HepG2 (cell line): ENCODE measurements at regions not wholly inside any gene's neighbourhood (a gene's known extent, or its start where the extent isn't known, plus 50 kb on each side); places are given as distances from the start of the nearest gene placed in this dataset.

Experiments used
- HINFP ChIP-seq: sonication (generic); formaldehyde crosslinking; IDR thresholded peaks from 2 replicates; pipeline ENCODE4 v1.4.0; 2020; ENCODE audit warnings: low read depth, mild to moderate bottlenecking, missing genetic modification reagents
- HOMEZ ChIP-seq: IDR thresholded peaks from 2 replicates; pipeline ENCODE4 v1.6.1; 2016; ENCODE audit warnings: low read depth
- PHF5A ChIP-seq: IDR thresholded peaks from one replicate; pipeline ENCODE4 v1.6.1; 2018; ENCODE audit warnings: low read depth, missing genetic modification reagents; ENCODE audit not compliant: unreplicated experiment
- PLRG1 ChIP-seq: fragments of 450-650 bp; conservative IDR thresholded peaks from 2 replicates; pipeline ENCODE4 v1.6.1; 2016
- POLR2A ChIP-seq, 2 experiments: IDR thresholded peaks; 2 replicates each; pipeline ENCODE4 v1.6.1; 2011; ENCODE audit warnings: low read depth in 2 of 2, low read length in 2 of 2, mild to moderate bottlenecking in 1 of 2, moderate library complexity in 1 of 2; ENCODE audit not compliant: insufficient read depth in 1 of 2
- PRPF4 ChIP-seq: fragments of 200-400 bp; formaldehyde crosslinking; IDR thresholded peaks from 2 replicates; pipeline ENCODE4 v1.6.1; 2016; ENCODE audit warnings: low read length, low read depth; ENCODE audit not compliant: poor library complexity, severe bottlenecking
- USF2 ChIP-seq, 2 experiments: sonication (generic) in 1 of 2; formaldehyde crosslinking in 1 of 2; IDR thresholded peaks; 2 replicates each; pipeline versions ENCODE4 v1.5.1 to v1.6.1; 2011 to 2020; ENCODE audit warnings: borderline replicate concordance in 1 of 2, low read depth in 1 of 2, low read length in 1 of 2, mild to moderate bottlenecking in 1 of 2, missing genetic modification reagents in 1 of 2, moderate library complexity in 1 of 2
- XBP1 ChIP-seq: sonication (generic); formaldehyde crosslinking; IDR thresholded peaks from 2 replicates; pipeline ENCODE4 v1.5.0; 2020; ENCODE audit warnings: missing genetic modification reagents
- ZBTB20 ChIP-seq: sonication (generic); formaldehyde crosslinking; IDR thresholded peaks from 2 replicates; pipeline ENCODE4 v1.8.1; 2023; ENCODE audit warnings: missing genetic modification reagents, low read depth, mild to moderate bottlenecking, borderline replicate concordance

DNA sequence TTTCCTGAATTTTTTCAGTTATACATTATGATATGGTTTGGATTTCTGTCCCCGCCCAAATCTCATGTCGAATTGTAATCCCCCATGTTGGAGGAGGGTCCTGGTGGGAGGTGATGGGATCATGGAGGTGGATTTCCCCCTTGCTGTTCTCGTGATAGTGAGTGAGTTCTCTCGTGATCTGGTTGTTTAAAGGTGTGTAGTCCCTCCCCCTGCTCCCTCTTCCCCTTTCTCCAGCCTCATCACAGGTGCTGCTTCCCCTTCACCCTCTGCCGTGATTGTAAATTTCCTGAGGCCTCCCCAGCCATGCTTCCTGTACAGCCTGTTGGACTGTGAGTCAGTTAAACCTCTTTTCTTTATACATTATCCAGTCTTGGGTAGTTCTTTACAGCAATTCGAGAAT, 93.2 kb upstream of the HNRNPU start:
- no peak for TF ChIP-seq PRPF4
- no peak for TF ChIP-seq USF2 (IDR thresholded peaks at IDR 0.05; ENCODE audit: low read depth, low read length)
- no peak for TF ChIP-seq USF2 (CRISPR knock-in tag; IDR thresholded peaks at IDR 0.05; ENCODE audit: borderline replicate concordance)
- TF ChIP-seq PLRG1 = no peak
- TF ChIP-seq POLR2A (IDR thresholded peaks at IDR 0.05; ENCODE audit: insufficient read depth in 1 of 2, low read depth in 2 of 2, low read length in 2 of 2) = no peak
- no peak for TF ChIP-seq XBP1
- TF ChIP-seq PHF5A (CRISPR knock-in tag) = no peak
- no peak for TF ChIP-seq HINFP (CRISPR knock-in tag)
- TF ChIP-seq ZBTB20 (CRISPR knock-in tag) = no peak
- no peak for TF ChIP-seq HOMEZ (CRISPR knock-in tag)
